AG09309 (cell line): ENCODE measurements at regions not wholly inside any gene's neighbourhood (a gene's known extent, or its start where the extent isn't known, plus 50 kb on each side); places are given as distances from the start of the nearest gene placed in this dataset.

ENCODE experiments used
- DNase-seq: peaks from one replicate; pipeline ENCODE4 v3.0.0-alpha.2; 2010; ENCODE audit warnings: low read depth
- H3K4me3 ChIP-seq: 2 replicates; pipeline ENCODE4 v1.5.1; 2011; ENCODE audit warnings: mild to moderate bottlenecking, low read depth, low read length, moderate library complexity; ENCODE audit not compliant: control insufficient read depth
- TF ChIP-seq, protein P1 (sequence below): IDR thresholded peaks from 2 replicates; pipeline ENCODE4 v1.5.1; 2011; ENCODE audit warnings: mild to moderate bottlenecking, low read depth, low read length, inconsistent platforms; ENCODE audit not compliant: insufficient read depth, control insufficient read depth; ENCODE audit errors: missing control alignments

DNA sequence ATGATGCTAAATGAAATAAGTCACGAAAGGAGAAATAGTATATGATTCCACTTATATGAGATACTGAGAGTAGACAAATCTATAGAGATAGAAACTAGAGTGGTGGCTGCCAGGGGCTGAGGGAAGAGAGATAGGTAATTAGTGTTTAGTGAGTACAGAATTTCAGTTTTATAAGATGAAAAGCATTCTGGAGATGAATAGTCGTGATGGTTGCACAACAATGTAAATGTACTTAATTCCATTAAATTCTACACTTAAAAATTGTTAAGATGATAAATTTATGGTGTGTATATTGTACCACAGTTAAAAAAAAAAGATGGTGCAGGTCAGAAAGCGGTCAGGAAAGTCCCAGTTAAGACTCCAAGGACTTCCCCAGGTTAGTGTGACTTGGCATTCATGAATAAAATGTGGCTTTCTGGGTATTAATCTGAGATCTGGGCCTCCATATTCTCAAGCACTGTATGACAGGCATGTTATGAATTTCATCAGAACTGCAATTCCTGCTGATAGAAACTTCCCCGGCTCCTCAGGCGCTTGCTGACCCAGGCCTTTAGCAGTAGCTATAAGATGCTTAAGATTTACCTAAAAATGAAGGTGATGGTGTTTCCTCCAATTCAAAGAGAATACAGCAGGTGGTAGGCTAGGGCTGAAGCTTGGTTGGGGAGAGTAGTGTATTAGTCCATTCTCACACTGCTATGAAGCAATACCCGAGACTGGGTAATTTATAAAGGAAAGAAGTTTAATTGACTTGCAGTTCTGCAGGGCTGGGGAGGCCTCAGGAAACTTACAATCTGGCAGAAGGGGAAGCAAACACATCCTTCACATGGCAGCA lies 115.3 kb upstream of the SOX9 start:
- TF ChIP-seq, protein P1, sequence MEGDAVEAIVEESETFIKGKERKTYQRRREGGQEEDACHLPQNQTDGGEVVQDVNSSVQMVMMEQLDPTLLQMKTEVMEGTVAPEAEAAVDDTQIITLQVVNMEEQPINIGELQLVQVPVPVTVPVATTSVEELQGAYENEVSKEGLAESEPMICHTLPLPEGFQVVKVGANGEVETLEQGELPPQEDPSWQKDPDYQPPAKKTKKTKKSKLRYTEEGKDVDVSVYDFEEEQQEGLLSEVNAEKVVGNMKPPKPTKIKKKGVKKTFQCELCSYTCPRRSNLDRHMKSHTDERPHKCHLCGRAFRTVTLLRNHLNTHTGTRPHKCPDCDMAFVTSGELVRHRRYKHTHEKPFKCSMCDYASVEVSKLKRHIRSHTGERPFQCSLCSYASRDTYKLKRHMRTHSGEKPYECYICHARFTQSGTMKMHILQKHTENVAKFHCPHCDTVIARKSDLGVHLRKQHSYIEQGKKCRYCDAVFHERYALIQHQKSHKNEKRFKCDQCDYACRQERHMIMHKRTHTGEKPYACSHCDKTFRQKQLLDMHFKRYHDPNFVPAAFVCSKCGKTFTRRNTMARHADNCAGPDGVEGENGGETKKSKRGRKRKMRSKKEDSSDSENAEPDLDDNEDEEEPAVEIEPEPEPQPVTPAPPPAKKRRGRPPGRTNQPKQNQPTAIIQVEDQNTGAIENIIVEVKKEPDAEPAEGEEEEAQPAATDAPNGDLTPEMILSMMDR, result no peak
- no peak overlapping the region for H3K4me3 ChIP-seq
- DNase-seq, result no peak

DNA sequence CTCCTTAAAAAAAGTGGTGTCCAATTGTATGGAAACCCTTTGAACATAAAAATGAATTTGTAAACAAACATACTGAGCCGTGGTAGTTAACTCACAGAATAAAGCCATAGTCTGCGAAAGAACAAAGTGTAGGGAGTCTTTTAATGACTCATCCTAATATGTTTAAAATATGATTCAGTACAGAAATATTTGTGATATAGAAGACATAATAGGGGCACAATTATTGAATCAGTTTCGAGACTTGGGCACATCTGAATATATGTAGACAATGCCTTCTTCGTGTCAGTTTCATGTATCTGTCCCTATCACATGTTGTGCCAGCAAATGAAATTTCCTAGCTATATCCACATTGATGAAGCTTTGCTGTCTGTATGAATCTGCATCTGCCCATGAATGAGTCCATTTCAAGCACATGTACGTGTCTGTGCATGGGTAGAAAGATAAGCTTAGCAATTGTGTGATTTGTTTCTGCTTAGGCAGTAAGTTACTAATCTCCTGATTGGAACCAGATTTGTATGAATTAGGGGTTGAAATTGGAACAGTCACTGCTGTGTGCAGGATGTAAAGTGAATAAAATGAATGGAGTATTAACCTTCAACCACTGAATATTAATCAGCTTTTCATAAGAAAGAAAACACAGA lies 112.5 kb upstream of the SOX9 start:
- no peak for DNase-seq
- H3K4me3 ChIP-seq, result no peak overlapping the region
- TF ChIP-seq, protein P1, result no peak

DNA sequence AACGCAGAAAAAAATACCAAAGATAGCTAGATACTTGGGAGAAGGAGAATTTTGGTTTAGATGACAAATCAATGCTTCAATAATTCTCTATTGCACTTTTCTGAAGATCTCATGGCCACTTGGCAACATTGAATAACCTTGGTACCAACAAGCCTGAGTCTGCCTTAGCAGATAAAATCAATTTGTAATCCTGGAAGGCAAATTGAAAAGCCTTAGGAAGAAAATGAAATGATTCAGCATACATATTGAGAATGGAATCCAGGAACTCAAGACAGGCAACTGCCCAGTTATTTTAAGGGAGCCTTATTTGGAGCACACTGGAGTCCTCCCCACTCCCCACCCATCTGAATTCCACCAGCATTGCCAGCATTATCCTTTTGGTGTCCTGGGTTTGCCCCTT lies 109.3 kb upstream of the SOX9 start:
- TF ChIP-seq, protein P1, result no peak
- no peak overlapping the region for H3K4me3 ChIP-seq
- DNase-seq, result no peak

DNA sequence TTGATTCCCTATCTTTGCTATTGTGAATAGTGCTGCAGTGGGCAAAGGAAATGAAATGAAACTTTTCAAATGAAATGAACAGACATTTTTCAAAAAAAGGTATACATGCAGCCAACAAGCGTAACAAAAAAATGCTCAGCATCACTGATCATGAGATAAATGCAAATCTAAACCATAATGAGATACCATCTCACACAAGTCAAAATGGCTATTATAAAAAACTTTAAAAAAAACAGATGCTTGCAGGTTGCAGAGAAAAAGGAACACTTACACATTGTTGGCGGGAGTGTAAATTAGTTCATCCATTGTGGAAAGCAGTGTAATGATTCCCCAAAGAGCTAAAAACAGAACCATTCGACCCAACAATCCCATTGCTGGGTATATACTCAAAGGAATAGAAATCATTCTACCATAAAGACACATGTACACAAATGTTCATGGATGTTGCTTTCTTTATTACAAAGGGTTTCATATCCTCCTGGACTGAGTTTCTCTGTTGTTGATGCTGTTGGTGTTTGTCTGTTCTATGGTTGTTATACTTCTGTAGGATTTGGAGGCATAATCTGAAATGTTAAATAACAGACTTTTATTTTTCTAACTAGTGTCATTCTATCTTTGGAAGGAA lies 99.3 kb upstream of the SOX9 start:
- no peak for DNase-seq
- TF ChIP-seq, protein P1, result no peak
- H3K4me3 ChIP-seq, result no peak overlapping the region

DNA sequence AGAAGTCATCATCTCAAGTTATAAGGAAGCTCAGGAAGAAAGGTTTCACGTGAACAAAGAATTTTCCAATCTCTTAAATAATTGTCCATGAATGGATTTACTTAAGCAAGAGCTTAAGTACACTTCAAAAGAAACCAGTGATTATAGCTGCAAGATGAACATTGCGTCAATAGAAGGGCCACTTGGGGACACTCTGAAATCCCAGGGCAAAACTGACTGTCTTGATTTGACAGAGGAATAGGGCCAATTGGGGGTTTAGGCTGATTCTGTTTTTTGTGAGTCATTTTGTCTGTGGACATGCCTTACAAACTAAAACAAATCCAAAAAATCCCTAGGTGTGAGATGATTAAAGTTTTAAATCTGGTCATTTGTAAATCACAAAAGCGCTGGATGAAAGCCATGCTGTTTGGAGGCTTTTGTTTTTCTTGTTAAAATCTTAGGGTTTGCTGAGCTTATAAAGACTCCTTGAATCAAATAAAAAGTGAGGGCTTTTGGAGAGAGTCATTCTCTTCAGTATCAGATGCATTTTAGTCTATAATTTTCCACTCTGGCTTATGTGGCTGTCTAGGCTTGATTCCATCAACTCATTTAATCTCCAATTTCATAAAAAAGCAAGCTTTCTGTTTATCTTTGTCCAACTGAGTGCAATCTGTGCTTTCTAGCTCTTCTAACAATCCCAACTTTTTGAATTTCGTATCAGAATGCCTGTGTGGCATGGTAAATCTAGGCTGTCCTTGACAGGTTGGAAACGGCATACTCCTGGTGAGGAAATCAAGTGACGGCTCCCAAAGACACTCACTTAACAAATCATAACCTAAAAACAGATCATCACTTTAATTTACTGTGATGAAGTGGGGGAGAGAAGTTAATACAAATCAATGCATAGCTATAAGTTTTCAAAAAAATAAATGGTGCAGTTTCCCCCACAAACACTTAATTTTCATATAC lies 98.2 kb upstream of the SOX9 start:
- TF ChIP-seq, protein P1, result no peak
- H3K4me3 ChIP-seq, result no peak overlapping the region
- no peak for DNase-seq

DNA sequence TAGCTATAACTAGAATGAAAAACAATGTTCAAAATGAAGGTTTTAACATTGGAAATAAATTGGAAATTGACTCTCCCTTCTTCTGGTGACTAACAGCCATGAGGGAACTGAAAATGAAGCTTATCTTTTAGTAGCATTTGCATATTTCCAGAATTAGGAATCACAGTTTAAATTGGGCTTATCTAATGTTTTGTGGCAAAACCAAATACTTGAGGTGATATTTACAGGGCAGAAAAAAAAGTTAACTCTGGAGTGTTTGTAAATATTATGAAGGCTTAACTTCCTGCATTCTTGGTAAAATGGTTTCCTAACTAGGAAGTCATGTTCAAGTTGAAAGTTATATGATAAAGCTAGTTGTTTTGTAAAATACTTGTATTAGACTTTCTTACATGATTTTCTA lies 96.4 kb upstream of the SOX9 start:
- TF ChIP-seq, protein P1, result no peak
- no peak for DNase-seq
- H3K4me3 ChIP-seq, result no peak overlapping the region
